GM12878 (cell line): ENCODE measurements at regions not wholly inside any gene's neighbourhood (a gene's known extent, or its start where the extent isn't known, plus 50 kb on each side); places are given as distances from the start of the nearest gene placed in this dataset.

Experiments used
- ATAC-seq: fragments of 200-7000 bp; cut with Tn5 transposase; 3 replicates; pipeline ENCODE4 v1.9.1; 2020; ENCODE audit warnings: mild to moderate bottlenecking, moderate library complexity
- BruUV-seq: library from RNA; stranded (reverse); fragments of 400-500 nt; replicated peaks from 2 replicates; lab custom pipeline; 2021; lab: Mats Ljungman, UMichigan
- CTCF ChIA-PET: fragments of 300-600 bp; sonication (Branson Sonifier 250); formaldehyde crosslinking; extraction: SDS; loops from one replicate; lab custom pipeline; 2021; ENCODE audit warnings: inconsistent platforms; lab: Yijun Ruan, JAX
- POLR2A ChIA-PET: fragments of 350-600 bp; formaldehyde crosslinking; extraction: SDS; loops from one replicate; lab custom pipeline; 2021; ENCODE audit warnings: inconsistent platforms; lab: Charles Lee
- RAD21 ChIA-PET: fragments of 300-600 bp; sonication (Branson Sonifier 250); formaldehyde crosslinking; loops from one replicate; lab custom pipeline; 2023; ENCODE audit warnings: antibody characterized with exemption; ENCODE audit not compliant: unreplicated experiment; lab: Charles Lee
- SMC1A ChIA-PET: fragments of 300-600 bp; sonication (Branson Sonifier 250); formaldehyde crosslinking; loops from one replicate; lab custom pipeline; 2023; ENCODE audit not compliant: unreplicated experiment, uncharacterized antibody; lab: Charles Lee
- DNase-seq: peaks from one replicate; pipeline ENCODE4 v3.0.0-alpha.2; 2011; ENCODE audit warnings: low read depth, low spot score
- FAIRE-seq: peaks from 3 replicates; lab custom pipeline; 2011; peaks lifted over from hg19 to GRCh38; lab: Jason Lieb, UNC
- H2AFZ ChIP-seq: 2 replicates; pipeline ENCODE4 v1.6.0; 2011; ENCODE audit warnings: low read depth, low read length, control low read depth; ENCODE audit not compliant: control insufficient read depth
- H3K27ac ChIP-seq: 2 replicates; pipeline ENCODE4 v1.5.1; 2011; ENCODE audit warnings: control low read depth; ENCODE audit not compliant: control insufficient read depth, insufficient read depth
- H3K27me3 ChIP-seq, 2 experiments: replicated peaks in 1 of 2; 2 replicates each; pipeline versions ENCODE4 v1.6.0 to v1.6.1; 2011; ENCODE audit warnings: low read length in 1 of 2; ENCODE audit not compliant: control insufficient read depth in 2 of 2, insufficient read depth in 2 of 2
- H3K36me3 ChIP-seq, 2 experiments: 2 replicates each; pipeline ENCODE4 v1.5.1; 2011; ENCODE audit warnings: low read length in 1 of 2; ENCODE audit not compliant: control insufficient read depth in 2 of 2, insufficient read depth in 2 of 2
- H3K4me1 ChIP-seq: 2 replicates; pipeline ENCODE4 v1.6.1; 2011; ENCODE audit warnings: mild to moderate bottlenecking, low read length, moderate library complexity, mixed read lengths; ENCODE audit not compliant: control insufficient read depth, insufficient read depth
- H3K4me2 ChIP-seq: 2 replicates; pipeline ENCODE4 v1.6.0; 2011; ENCODE audit warnings: control low read depth; ENCODE audit not compliant: control insufficient read depth, insufficient read depth
- H3K4me3 ChIP-seq: fragments of 200-600 bp; sonication (generic); 2 replicates; pipeline ENCODE4 v1.5.1; 2016
- H3K79me2 ChIP-seq: 2 replicates; pipeline ENCODE4 v1.6.0; 2011; ENCODE audit warnings: low read length; ENCODE audit not compliant: control insufficient read depth, insufficient read depth
- H3K9ac ChIP-seq: 2 replicates; pipeline ENCODE4 v1.8.0; 2011; ENCODE audit warnings: low read length, control low read depth, mixed read lengths; ENCODE audit not compliant: control insufficient read depth, insufficient read depth
- H3K9me3 ChIP-seq: replicated peaks from 3 replicates; pipeline ENCODE4 v1.5.1; 2011; ENCODE audit warnings: mild to moderate bottlenecking, low read length; ENCODE audit not compliant: control insufficient read depth, insufficient read depth
- H4K20me1 ChIP-seq: 2 replicates; pipeline ENCODE4 v1.6.0; 2011; ENCODE audit not compliant: control insufficient read depth, insufficient read depth
- CREB1 ChIP-seq: IDR thresholded peaks from 2 replicates; pipeline ENCODE4 v1.6.1; 2012; ENCODE audit warnings: low read depth, mild to moderate bottlenecking, inconsistent platforms
- FOXK2 ChIP-seq: fragments of 450-650 bp; IDR thresholded peaks from 2 replicates; pipeline ENCODE4 v1.6.1; 2017; ENCODE audit warnings: mild to moderate bottlenecking, moderate library complexity
- HDAC6 ChIP-seq: fragments of 200-600 bp; sonication (generic); IDR thresholded peaks from one replicate; pipeline ENCODE4 v1.8.0; 2017; ENCODE audit warnings: antibody characterized with exemption; ENCODE audit not compliant: unreplicated experiment
- NRF1 ChIP-seq: conservative IDR thresholded peaks from 2 replicates; pipeline ENCODE4 v1.6.1; 2011; ENCODE audit warnings: mild to moderate bottlenecking, low read depth, low read length, improper control_type of control experiment
- RAD51 ChIP-seq: fragments of 450-650 bp; IDR thresholded peaks from 2 replicates; pipeline ENCODE4 v1.6.1; 2016; ENCODE audit warnings: moderate library complexity, mild to moderate bottlenecking, inconsistent platforms
- RBBP5 ChIP-seq: fragments of 200-600 bp; sonication (generic); conservative IDR thresholded peaks from 2 replicates; pipeline ENCODE4 v1.6.1; 2016
- WGBS: methylation state at CpG from one replicate; pipeline ENCODE4 v1.1.6; 2016; ENCODE audit warnings: low lambda C conversion rate; ENCODE audit not compliant: insufficient replicate concordance, insufficient coverage; ENCODE audit errors: missing lambda C conversion rate; 5-methylcytosine and 5-hydroxymethylcytosine counted together
- in situ Hi-C: fragments of 300-500 bp; cut with MboI; formaldehyde crosslinking; loops from 9 replicates; pipeline ENCODE4 v1.14.3; 2018; ENCODE audit warnings: mixed read lengths
- intact Hi-C: fragments of 100-400 bp; cut with micrococcal nuclease; formaldehyde crosslinking; loops from one replicate; pipeline ENCODE4 v1.14.2; 2022; ENCODE audit not compliant: unreplicated experiment
- TF ChIP-seq, protein P1 (sequence below): IDR thresholded peaks from 2 replicates; pipeline ENCODE4 v1.6.1; 2011; ENCODE audit warnings: mild to moderate bottlenecking, low read depth, low read length, moderate library complexity; ENCODE audit not compliant: insufficient replicate concordance

DNA sequence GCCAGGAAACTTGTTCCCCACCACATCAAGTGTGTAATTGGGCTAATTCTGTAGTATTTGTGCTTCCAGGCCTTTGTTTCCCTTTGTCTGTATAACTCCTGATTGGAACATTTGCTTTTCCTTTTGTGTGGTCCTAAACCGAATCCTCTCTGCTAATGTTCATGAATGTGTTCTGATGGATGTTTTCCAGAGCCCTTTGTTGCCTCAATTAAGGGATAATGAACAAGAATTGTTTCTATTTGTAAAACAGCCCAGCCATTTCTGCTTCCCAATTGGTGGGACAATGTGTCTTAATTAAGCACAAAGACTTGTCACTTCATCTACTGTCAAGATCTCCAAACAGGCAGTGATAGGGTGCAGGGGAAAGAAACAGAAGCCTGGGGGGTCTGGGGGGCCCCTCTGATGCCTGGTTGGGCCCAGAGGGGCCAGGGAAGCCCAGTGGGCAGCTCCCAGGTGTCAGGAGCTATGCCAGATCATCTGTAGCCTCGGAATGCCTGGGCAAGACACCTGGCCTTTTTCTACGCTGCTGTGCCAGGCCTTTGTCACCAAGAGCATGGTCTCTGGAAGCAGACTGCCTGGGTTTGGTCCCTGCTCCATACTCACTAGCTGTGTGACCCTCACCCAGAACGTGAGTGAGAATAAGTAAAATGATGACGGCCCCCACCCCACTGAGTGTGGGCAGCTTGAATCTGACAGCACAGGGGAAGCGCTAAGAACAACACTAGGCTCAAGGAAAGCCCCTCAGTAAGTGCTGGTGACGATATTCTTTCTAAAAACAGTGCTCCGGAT, 116.6 kb upstream of the PRR20G start (continued):
- TF ChIP-seq RAD51 (no peak), FOXK2 (no peak)

DNA sequence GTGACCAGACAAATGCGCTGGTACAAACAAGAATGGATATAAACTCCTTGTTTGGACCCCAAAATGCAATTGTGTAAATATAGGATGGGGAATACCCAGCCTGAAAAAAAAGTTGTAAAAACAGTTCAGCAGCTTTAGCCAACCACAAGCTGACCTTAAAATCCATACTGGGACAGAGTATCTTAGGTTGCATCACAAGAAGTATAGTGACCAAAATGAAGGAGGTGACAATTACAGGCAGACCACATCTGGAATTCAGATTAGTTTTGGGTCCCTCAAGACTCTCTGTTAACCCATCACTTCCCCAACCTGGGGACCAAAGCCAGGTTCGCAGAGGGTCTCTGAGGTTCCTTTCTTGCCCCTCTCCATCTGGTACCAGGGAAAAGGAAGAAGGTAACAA, 115.9 kb upstream of the PRR20G start:
- ChIA-PET POLR2A (no interaction called here), CTCF (interaction anchor here (0.6 kb wide), 1 partner anchor 196 kb away, joined by 3 read pairs; no protein-coding TSS in a partner anchor), RAD21 (no interaction called here), SMC1A (no interaction called here)
- H3K9ac ChIP-seq, result no peak overlapping the region
- H3K27me3 ChIP-seq, result peaks cover 0 to 4% of the 10 kb centered on the region in 2 experiments; a peak in 2 of 4 replicates
- TF ChIP-seq CREB1, result no peak
- no peak for TF ChIP-seq RBBP5
- no peak for TF ChIP-seq HDAC6
- TF ChIP-seq, protein P1, sequence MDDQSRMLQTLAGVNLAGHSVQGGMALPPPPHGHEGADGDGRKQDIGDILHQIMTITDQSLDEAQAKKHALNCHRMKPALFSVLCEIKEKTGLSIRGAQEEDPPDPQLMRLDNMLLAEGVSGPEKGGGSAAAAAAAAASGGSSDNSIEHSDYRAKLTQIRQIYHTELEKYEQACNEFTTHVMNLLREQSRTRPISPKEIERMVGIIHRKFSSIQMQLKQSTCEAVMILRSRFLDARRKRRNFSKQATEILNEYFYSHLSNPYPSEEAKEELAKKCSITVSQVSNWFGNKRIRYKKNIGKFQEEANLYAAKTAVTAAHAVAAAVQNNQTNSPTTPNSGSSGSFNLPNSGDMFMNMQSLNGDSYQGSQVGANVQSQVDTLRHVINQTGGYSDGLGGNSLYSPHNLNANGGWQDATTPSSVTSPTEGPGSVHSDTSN, result no peak
- no peak for TF ChIP-seq NRF1
- H3K4me2 ChIP-seq, result no peak overlapping the region
- no peak overlapping the region for H2AFZ ChIP-seq
- no peaks in the 10 kb centered on the region for H3K79me2 ChIP-seq
- ATAC-seq (no peak), DNase-seq (no peak), FAIRE-seq (no peak)
- no peaks in the 10 kb centered on the region for H4K20me1 ChIP-seq
- in situ Hi-C loops, result no loop called here
- BruUV-seq, result no TSS peak
- 26% methylated on average over 2 of the region's 2 CpGs for WGBS
- no peak overlapping the region for H3K27ac ChIP-seq
- intact Hi-C loops, result loop anchor here (10.0 kb wide), 1 partner anchor 141 kb away; no protein-coding TSS in a partner anchor
- no peaks in the 10 kb centered on the region for H3K36me3 ChIP-seq
- H3K4me1 ChIP-seq, result peaks cover 3% of the 10 kb centered on the region; the same call in 1 of the 2 replicates
- H3K4me3 ChIP-seq, result no peak overlapping the region
- no peaks in the 10 kb centered on the region for H3K9me3 ChIP-seq
